ENCODE measurements at regions not wholly inside any gene's neighbourhood (a gene's known extent, or its start where the extent isn't known, plus 50 kb on each side); places are given as distances from the start of the nearest gene placed in this dataset.
"Not testable (repeated sequence)": the region's sequence is repeated elsewhere in the genome, so short reads cannot be mapped to it uniquely, and the experiment has no call there.

GRCh38 chr15:84409357-84409756 lies 173.8 kb downstream of the GOLGA6L4 start:
- DNase-seq (ENCODE audit: low read depth in 2 of 2), result not testable (repeated sequence)

- not testable (repeated sequence) for DNase-seq (ENCODE audit: low read depth in 2 of 2)
These were observed 179.2 kb upstream of the ZSCAN2 start for GRCh38 chr15:84421513-84422181.

- not testable (repeated sequence) for DNase-seq (ENCODE audit: low read depth in 2 of 2)
These were observed 175.5 kb upstream of the ZSCAN2 start for GRCh38 chr15:84425327-84425726.

DNA sequence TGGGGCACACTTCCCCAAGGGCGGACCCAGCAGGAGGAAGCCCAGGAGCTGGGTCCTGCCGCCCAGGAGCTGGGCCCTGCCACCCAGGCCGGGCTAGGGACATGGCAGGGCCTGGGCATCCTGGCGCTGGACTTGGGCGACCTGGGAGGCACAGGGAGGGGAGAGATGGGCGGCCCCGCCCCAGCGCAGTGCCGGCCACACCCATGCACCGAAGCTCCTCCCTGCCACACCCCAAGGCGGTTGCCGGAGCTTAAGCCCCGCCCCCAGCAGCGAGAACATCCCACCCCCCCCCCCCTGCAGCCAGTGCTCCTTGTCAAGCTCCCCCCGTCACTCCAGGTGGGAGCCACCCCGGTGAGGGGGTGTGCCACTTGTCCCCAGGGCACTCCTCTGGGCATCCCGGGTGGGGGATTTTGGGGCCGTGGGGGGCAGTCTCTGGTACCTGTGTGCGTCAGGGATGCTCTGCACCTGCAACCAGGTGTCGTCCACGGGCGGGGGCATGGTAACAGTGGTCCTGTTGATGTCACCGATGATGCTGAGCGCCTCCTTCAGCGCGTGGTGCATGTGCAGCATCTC lies 127.4 kb upstream of the ZSCAN2 start:
- not testable (repeated sequence) for DNase-seq (ENCODE audit: low read depth in 2 of 2)

- not testable (repeated sequence) for DNase-seq (ENCODE audit: low read depth in 2 of 2)
These were observed 124.3 kb upstream of the ZSCAN2 start for GRCh38 chr15:84476364-84477033.

DNA sequence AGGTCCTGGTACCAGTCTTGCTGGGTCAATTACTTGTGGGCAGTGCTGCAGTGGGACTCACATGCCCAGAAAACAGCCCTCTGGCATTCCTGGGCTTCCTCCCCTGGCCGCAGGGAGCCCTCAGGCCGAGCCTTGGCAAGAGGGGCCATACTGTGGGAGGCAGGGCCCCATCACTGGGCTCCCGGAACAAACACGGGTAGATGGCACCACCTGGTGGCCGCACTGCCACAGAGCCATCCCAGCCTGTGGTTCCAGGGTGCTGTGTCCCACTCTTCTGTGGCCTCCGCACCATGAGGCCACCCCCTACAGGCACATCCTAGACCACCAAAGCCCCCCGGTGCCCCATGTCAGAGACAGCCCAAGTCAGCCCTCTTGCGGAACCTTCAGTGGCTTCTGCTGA lies 123.3 kb upstream of the ZSCAN2 start:
- not testable (repeated sequence) for DNase-seq (ENCODE audit: low read depth in 2 of 2)

DNA sequence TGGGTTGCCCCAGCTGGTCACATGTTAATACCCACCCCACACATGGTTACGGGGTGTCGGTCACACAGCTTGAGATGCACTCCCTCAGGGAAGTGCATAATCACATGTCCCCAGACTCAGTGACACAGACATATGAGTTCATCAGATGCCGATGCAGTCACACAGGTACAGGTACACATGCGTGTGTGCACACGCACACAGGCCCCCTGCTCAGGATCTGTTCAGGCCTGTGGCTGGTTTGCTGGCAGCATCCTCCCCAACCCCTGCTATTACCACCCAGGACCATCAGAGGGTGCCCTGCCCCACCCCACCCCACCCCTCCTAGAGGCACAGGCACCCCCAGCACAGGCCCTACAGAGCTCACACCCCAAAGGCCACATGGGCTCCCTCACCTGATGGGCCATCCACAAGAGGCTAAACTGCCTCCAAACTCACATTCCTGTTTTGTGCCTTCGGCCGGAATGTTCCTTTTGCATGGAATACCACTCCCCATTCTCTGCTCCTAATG lies 120.6 kb upstream of the ZSCAN2 start:
- not testable (repeated sequence) for DNase-seq (ENCODE audit: low read depth in 2 of 2)

DNA sequence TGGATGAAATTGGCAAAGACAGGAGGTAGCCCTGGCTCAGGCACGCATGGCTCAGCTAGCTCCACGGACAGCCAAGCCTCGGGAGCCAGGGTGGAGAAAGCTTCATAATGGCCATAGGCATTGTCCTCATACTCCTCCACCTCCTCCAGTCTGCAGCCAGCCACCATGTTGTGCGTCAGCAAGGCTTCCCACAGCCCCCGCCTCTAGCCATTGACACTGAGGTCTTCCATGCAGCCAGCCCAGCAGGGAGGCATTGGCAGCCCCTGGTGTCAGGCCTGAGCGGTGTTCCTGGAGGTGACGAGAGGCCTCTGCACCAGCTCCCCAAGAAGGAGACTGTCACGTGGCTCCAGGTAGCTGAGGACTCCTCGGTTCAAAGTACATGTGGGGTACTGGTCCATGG lies 117.0 kb upstream of the ZSCAN2 start:
- not testable (repeated sequence) for DNase-seq (ENCODE audit: low read depth in 2 of 2)

DNA sequence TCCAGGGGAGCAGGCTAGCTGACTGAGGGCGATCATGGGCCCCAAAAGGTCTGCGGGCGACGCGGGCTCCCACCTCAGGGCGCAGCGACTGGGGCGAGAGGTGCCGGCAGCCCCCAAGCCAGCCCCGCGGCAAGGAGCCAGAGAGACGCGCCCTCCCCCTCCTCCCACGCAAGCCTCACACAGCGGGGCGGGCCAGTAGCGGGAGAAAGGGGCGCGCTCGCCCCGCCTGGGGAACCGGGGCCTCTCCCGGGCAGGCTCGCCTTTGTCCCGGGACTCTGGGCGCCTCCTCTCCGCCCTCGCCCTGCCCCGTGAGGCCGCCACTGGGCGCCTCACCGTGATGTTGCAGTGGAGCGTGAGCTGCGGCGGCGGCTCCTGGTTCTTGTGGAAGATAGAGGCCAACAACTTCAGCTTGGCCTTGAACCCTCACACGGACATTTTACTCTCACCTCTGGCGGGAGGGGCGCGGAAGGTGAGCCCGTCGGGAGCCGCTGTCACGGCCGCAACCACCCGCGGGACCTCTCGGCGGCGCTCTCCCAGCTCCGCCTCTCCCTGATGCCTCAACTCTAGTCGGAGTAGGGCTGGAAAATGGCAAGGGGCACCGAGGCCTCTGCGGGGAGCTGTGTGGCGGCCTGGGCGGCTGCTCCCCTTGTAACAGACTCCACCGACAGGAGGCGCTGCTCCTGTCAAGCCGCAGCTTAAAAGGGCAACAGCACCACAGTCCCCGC lies 100.5 kb upstream of the ZSCAN2 start:
- not testable (repeated sequence) for DNase-seq (ENCODE audit: low read depth in 2 of 2)

DNA sequence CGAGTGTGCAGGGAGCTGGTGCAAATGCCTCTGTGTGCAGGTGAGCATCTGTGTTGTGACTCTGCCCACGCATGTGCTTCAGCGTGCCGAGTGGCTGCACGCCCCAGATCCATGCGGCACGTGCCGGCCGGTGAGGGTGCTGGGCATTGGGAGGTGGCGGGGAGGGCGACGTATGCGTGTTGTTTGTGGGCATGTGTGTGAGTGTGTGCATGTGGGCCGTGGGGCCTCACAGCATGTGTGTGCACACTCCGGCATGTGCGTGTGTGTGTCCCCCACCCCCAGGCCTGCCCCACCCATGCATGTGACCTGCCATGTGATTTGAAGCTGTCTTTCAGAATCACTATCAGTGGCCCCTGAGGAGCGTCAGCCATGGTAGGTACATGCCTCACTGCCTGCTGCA lies 97.7 kb upstream of the ZSCAN2 start:
- not testable (repeated sequence) for DNase-seq (ENCODE audit: low read depth in 2 of 2)

DNA sequence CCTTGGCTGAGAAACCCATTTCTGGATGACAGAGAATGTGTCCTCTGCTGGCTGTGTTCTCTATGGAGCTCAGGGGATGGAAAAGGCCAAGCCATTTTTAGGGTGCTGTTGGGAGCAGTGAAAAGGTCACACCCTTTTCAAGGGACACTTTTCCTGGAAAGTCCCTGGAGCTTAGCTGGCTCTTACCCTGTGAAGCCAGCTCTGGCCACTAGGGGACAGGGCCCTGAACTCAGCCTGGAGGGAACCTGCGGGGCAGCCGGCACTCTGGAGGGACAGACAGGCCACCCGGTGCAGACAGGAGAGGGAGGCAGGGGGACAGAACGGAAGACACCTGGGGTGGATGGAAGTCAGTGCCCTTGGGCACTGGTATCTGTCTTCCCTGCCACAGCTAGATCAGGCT lies 95.3 kb upstream of the ZSCAN2 start:
- not testable (repeated sequence) for DNase-seq (ENCODE audit: low read depth in 2 of 2)

DNA sequence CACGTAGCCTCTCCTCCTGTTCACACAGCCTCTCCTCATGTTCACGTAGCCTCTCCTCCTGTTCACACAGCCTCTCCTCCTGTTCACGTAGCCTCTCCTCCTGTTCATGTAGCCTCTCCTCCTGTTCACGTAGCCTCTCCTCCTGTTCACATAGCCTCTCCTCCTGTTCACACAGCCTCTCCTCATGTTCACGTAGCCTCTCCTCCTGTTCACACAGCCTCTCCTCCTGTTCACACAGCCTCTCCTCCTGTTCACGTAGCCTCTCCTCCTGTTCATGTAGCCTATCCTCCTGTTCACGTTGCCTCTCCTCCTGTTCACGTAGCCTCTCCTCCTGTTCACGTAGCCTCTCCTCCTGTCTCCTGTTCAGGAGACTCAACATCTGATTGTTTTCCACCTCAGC lies 88.5 kb upstream of the ZSCAN2 start:
- not testable (repeated sequence) for DNase-seq (ENCODE audit: low read depth in 2 of 2)

- not testable (repeated sequence) for DNase-seq (ENCODE audit: low read depth in 2 of 2)
These were observed 84.0 kb upstream of the ZSCAN2 start for GRCh38 chr15:84516773-84517172.

- DNase-seq (ENCODE audit: low read depth in 2 of 2), result not testable (repeated sequence)
These were observed 75.1 kb upstream of the ZSCAN2 start for GRCh38 chr15:84525491-84526344.

DNA sequence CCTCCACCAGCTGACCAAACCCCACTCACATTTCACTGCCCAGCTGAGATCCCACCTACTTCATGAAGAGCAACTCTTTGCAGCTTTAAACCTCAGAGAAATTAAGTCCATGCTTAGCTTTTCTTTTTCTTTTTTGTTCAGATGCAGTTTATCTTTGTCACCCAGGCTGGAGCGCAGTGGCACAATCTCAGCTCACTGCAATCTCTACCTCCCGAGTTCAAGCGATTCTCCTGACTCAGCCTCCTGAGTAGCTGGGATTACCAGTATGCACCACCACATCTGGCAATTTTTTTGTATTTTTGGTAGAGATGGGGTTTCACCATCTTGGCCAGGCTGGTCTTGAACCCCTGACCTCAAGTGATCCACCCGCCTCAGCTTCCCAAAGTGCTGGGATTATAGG lies 70.1 kb upstream of the ZSCAN2 start:
- DNase-seq (ENCODE audit: low read depth in 2 of 2), result not testable (repeated sequence)

DNA sequence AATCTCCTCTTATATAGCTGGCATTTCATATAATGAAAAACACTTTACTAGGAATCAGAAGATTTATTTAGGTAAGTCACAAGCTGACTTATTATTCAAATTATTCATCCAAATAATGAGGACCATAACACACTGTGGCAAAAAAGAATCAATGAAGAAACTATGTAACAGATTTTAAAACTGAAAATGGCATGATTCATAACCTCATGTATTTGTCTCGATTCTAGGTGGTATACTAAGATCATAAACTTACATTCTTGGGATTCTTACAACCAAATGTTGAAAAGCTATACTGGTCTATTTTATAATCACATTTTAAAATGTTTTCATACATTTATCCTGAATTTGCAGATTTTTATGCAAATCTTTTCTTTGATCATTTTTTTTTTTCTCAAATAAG lies 69.6 kb upstream of the ZSCAN2 start:
- DNase-seq (ENCODE audit: low read depth in 2 of 2), result not testable (repeated sequence)

DNA sequence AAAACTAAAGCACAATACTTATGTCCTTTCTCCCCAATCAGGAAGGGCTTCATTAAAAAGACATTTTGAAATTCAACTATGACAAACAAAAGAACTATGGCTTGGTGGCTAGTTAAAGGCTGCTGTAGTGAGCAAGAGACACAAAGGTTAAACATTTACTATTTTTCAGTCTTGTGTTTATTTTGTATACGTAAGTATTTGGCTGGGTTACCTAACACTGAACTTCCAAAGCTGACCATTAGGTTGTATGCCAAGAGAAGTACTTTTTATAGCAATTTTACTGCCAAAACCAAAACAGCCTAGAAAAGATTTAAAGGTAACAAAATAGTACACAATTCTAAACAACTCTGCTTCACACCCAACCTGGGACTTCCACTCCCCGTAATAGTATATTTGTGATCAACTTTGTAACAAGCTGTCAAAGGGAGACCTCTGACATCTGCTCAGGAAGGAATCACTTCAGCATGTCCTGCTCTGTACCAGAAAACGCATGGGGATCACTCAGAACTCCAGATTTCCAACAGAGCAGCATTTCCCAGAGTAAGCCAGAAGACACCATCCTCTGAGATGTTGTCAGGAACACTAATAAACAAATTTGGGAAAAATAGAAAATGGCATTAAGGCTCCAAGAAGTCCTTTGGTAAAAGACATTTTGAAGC lies 69.0 kb upstream of the ZSCAN2 start:
- not testable (repeated sequence) for DNase-seq (ENCODE audit: low read depth in 2 of 2)

GRCh38 chr15:84533705-84534104 lies 67.1 kb upstream of the ZSCAN2 start:
- not testable (repeated sequence) for DNase-seq (ENCODE audit: low read depth in 2 of 2)

DNA sequence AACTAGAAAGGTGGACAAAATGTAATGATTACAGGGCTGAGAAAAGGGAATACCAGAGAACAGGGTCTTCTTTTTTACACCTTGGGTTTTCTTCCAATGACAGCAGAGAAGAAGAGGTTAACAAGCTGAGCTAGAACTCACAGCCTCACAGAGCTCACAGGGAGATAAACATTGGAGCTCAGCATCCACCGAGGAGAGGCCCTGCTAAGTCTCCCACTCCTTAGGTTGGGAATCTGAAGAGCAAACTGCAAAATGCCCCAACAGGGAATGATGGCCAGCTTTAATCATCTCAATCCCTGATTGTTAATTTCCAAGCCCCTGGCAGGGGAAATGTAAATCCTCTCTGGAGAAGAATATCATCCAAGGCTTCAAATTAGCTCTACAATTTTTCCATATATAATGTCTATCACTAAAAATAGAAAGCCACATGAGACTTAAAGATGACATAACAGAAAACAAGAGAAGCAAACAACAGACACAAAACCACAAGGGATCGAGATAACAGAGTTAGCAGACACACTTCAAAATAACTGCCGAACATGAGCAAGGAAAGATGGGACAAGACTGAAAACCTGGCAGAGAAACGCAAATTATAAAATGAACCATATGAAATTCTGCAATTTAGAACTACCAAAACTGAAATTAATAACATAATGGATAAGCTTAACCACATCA lies 66.1 kb upstream of the ZSCAN2 start:
- not testable (repeated sequence) for DNase-seq (ENCODE audit: low read depth in 2 of 2)

DNA sequence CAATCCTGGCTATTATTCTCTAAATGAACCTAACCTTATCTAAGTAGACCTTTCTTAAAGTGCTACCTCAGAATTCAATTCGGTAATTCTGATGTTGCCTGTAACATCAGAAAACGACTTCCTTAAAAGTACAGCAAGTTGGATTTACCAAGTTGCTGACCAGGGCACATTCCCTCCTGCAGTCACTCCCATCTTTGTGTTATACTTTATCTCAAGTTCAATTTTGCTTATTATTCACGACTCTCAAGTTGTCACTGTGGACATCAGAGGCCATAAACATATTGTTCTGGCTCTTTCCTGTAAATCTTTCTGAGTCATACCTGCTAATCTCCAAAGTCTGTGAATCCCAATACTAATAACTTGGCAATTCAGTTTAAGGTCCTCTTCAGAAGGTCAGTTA lies 64.6 kb upstream of the ZSCAN2 start:
- not testable (repeated sequence) for DNase-seq (ENCODE audit: low read depth in 2 of 2)

All from fibroblast of skin of left biceps (primary cell).